Liver (tissue), 3 donors: ENCODE measurements at regions not wholly inside any gene's neighbourhood (a gene's known extent, or its start where the extent isn't known, plus 50 kb on each side); places are given as distances from the start of the nearest gene placed in this dataset.

Experiments used
- CTCF ChIP-seq: fragments of 150-350 bp; IDR thresholded peaks from 2 replicates; pipeline ENCODE4 v1.5.1; 2017; ENCODE audit warnings: improper control_type of control experiment, low read depth, low read length; ENCODE audit not compliant: missing input control
- EGR1 ChIP-seq, 2 donors: IDR thresholded peaks; 2 replicates each; pipeline ENCODE4 v1.6.1; 2016 to 2018; ENCODE audit warnings: antibody characterized with exemption in 2 of 2, low read depth in 2 of 2
- GABPA ChIP-seq, 2 donors: IDR thresholded peaks in 1 of 2; conservative IDR thresholded peaks in 1 of 2; 2 replicates each; pipeline ENCODE4 v1.6.1; 2016; ENCODE audit warnings: antibody characterized with exemption in 2 of 2, mild to moderate bottlenecking in 1 of 2, moderate library complexity in 1 of 2
- HNF4A ChIP-seq, 2 donors: conservative IDR thresholded peaks; 2 replicates each; pipeline ENCODE4 v1.6.1; 2016; ENCODE audit warnings: antibody characterized with exemption in 2 of 2, mild to moderate bottlenecking in 2 of 2
- HNF4G ChIP-seq: IDR thresholded peaks from 2 replicates; pipeline ENCODE4 v1.6.1; 2016; ENCODE audit warnings: antibody characterized with exemption
- REST ChIP-seq: IDR thresholded peaks from 2 replicates; pipeline ENCODE4 v1.6.1; 2016; ENCODE audit warnings: antibody characterized with exemption, mild to moderate bottlenecking
- donor health status: healthy.
- donor health status: healthy.

- TF ChIP-seq CTCF (no peak), HNF4A (conservative IDR thresholded peaks at IDR 0.05) (no peak), GABPA (IDR thresholded peaks at IDR 0.05 in 1 of 2, conservative IDR thresholded peaks at IDR 0.05 in 1 of 2) (no peak), EGR1 (IDR thresholded peaks at IDR 0.05; ENCODE audit: low read depth in 2 of 2) (no peak), REST (no peak), HNF4G (no peak)
Observed at GRCh38 chr3:109478614-109479013, 141.3 kb upstream of the DPPA4 start.
